DMS114 treated with DMSO at 0.1 percent for 48 hours (cell line): ENCODE measurements at regions not wholly inside any gene's neighbourhood (a gene's known extent, or its start where the extent isn't known, plus 50 kb on each side); places are given as distances from the start of the nearest gene placed in this dataset.

Experiments
- DNase-seq: peaks from one replicate; lab custom pipeline; 2025; ENCODE audit not compliant: unreplicated experiment; lab: John Stamatoyannopoulos, UW

DNA sequence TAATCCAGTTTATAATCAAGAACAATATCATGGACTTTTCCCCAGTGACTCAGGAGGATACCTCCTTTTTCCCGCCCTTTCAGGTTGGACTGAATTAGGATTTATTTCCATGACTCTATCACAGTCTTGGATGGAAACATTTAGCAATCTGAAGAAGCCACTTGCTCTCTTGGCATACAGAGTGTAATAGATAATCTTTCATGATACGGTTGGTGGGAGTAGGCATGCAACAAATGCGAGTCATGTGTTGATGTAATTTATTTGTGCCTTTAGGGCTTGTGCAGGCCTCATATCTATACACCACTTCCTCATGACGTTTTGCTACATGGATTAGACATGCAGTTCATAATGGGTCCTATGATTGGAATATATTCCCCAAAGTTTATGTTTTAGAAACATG, 54.2 kb upstream of the MCTP2 start:
- DNase-seq = no peak

DNA sequence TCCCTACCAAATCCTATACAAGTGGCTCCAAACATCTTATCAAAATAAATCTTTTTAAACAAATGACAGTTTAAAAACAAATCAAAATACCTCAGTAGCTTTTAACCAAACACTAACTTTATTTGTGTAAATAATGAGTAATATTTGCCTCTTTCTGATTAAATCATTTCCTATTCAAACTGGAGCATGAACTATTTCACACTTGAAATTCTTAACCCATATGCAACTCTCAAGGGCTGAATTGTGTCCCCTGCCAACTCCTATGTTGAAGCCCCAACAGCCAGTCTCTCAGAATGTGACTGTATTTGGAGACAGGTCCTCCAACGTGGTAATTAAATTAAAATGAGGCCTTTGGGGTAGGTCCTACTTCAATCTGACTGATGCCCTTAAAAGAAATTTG, 55.9 kb upstream of the MCTP2 start:
- no peak for DNase-seq

DNA sequence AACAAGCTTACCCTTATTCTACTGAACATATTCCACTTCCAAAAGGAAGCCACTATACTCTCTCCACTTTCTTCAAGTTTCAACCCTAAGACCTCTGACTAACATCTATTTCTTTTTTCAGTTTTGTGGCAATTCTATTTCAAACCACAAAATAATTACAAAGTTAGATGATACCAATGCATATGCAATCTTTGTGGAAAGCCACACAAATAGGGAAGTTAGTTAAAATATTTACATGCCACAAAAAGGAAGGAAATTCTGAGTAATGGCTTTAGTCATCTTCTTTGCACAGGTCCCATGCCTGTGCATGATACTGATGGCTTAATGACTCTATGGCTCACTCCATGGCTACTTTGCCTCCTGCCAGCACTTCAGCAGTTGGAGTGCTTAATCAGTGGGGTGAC, 57.0 kb upstream of the MCTP2 start:
- no peak for DNase-seq

DNA sequence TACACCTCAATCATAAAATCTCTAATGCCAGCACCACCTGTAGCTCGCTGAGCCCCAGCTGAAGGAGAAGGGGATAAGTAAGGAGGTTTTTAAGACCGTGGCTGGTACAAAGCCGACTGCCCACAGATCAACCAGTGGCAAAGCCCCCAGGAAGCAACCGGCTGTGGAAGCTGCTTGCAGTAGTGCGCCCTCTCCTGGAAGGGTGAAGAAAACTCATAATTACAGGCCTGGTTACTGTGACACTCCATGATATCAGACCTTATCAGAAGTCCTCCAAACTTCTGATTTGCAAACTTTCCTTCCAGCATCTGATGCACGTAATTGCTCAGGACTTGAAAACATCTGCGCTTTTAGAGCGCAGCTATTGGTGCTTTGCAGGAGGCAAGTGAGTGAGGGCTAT, 63.1 kb upstream of the MCTP2 start:
- no peak for DNase-seq

DNA sequence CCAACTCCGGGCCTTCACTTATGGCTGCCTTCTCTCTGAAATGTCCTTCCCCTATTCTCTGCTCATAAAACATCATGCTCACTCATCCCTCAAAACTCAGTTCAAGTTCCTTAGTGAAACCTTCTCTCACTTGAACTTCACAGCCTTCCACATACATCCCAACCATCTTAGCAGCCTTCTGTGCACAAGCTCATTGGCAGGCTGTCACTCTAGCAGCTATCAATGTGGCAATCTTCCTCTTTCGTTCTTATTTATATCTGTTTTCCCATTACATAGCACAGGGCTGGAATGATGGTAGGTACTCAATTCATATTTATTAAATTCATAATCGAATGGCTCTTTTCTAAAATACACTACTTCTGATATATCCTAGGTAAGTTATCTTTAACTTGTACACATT, 66.4 kb upstream of the MCTP2 start:
- no peak for DNase-seq

DNA sequence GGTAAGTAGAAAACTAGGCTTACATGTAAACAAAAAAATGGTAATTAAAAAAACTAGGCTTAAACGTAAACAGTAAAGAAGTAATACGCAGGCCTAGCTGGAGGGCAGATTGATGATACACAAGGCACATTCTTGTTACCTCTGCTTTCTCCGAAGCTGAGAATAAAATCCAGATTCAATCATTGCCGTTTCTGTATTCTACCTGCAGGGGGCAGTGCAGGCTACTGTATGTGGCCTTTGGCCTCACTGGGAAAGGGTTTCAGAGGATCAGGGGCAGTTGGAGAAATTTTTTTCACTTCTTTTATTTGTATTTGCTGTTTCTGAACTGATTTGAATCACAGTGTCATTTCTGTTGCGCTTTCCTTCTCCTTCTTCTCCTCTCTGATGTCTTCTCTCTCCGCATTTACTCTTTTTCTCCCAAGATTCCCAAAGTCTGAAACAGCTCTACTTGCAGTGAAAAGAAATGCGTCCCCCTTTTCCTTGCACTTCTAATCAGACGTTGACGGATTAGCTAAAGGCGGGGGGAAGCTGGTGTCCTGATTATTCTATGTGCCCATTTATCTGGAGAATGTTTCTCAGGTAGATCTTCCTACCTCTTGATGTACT, 67.1 kb upstream of the MCTP2 start:
- DNase-seq = peak; percentile 54

DNA sequence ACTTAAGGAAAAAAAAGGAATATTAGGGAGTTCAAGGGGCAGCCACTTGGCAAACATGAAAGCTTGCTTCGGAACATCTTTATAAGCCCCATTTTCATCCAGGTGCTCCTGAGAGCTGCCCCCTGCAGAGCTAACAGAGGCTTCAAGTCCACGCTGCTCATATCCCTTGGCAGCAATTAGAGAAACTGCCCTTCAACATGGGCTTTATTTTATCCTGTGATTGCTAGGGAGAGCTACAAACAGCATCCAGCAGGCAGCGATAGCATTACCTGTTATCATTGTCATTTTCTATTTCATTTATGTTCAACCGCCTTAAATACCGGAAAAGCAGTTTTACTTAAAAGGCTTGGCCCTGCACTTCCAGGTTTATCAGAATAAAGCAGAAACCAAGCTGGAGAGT, 68.4 kb upstream of the MCTP2 start:
- no peak for DNase-seq

DNA sequence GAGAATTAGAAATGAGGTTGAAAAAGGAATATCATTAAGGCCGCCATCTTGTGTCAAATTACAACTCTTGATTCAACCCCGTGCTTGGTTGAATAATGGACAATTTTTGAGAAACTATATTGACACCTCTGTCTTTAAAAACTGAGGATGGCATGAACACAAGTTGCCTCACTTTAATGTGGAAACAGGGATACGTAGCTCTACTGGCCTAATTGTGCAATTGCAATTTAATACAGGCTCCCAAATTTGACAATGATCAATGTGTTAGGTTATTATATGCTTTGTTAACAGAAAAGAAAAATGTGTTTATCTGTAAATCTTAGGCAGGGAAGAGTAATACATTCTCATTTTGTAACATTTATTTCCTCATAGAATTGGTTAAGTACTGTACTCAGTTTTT, 77.1 kb upstream of the MCTP2 start:
- DNase-seq = no peak

DNA sequence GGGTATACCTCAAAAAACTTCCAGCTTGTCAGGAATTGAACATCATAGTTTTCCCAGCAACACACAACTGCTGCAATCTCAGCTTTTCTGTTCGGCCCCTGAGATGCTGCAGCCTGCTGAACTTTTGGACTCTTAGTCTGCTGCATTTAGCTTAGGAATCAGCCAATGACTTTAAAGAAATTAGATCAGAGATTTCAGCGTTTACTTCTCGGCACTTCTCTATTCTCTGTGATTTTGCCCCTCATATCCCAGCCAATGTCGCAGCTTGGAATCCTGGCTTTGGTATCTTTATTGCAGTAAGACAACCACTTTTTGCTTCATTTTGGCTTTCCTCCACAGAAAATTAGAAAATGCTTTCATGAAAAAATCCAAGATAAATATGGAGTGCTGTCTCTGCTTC, 86.3 kb upstream of the MCTP2 start:
- no peak for DNase-seq

DNA sequence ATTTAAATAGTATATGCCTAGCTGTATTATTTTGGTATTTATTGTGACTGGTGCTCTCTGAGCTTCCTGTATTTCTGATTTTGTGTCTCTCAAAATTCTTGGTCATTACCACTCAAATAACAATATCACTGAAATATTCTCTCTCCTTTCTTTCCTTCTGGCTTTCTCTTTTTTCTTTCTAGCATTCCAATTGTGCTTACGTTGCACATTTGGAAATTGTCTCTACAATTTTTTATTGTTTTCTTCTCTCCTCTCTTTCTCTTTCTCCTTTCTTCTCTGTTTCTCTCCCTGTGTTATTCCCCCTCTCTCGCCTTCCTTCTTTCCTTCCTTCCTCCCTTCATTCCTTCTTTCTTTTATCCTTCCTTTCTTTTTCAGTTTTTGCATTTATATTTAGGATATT, 89.6 kb upstream of the MCTP2 start:
- DNase-seq = no peak

DNA sequence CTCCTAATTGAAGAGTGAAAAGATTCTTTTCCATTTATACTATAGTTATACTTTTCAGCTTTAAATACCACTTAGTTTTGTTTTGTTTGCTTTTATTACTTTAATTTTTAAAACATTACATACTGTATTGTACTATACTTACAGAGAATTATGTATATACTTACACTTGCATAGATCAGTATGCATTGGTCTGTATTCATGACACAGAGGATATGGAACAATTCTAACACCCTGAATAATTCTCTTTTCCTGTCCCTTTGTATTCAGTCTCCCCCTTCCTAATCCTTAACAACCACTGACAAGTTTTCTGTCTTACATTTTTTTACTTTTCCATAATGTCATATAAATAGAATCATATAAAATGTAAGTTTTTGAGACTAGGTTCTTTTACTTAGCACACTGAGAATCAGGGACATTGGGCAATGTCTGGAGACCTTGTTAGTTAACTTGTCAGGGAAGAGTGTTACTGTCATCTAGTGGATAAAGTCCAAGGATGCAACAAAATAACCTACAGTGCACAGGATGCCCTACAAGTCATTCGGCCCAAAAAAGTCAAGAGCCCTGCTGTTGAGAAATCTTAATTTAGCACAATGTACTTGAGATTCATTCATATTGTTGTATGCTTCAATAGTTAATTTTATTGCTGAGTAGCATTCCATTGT, 95.7 kb upstream of the MCTP2 start:
- DNase-seq = no peak

DNA sequence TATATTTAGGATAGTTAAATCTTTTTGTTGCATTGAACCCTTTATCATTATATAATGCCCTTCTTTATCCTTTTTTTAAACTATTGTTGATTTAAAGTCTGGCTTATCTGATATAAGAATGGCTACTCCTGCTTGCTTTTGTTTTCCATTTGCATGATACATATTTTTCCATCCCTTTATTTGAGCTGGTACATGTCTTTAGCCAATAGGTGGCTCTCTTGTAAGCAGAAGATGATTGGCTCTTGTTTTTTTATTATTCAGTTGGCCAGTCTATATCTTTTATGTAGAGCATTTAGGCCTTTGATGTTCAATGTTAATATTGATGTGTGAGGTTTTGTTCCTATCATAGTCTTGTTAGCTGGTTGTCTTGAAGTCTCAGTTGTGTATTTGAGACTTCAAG, 99.5 kb upstream of the MCTP2 start:
- no peak for DNase-seq

DNA sequence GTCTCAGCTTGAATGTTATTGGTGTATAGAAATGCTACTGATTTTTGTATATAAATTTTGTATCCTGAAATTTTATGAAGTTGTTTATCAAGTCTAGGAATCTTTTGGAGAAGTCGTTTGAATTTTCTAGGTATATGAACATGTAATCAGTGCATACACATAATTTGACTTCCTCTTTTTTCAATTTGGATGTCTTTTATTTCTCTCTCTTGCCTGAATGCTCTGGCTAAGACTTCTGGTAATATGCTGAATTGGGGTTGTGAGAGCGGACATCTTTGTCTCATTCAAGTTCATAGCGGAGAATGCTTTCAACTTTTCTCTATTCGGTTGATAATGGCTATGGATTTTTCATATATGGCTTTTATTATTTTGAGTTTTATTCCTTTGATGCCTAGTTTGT, 100.9 kb upstream of the MCTP2 start:
- no peak for DNase-seq

DNA sequence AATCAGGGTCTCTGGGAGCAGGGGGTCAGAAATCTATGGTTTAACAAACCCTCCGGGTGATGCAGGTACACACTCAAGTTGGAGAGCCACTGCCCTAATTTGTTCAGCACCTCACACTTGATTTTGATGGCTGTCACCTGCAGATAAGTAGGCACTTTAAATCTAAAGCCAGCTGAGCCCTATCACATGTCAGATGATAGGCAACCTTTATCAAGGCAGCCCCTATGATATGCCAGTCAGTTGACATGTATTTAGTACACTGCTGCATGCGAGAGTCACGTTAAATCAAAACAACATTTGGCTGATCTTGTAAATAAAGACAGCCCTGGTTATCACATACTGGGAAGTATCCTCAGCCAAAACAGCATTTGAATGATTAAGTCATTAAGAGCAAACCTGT, 104.4 kb upstream of the MCTP2 start:
- no peak for DNase-seq

DNA sequence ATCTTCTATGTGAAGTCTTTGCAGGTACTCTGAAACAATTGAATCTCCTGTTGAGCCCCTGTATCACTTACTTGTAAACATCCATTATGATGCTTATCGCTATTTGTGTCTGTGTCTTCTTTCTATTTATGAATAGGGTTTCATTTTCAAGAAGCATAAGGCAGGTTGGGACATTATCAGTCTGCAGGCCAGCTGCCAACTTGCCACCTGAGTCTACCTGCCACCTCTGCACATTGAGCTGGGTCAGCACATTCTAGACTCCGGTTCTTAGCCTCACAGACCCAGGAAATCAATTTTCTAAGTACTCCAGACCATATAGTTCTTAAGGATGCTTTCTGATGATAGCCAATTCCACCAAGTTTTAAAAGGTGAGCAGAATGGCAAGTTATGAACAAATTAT, 105.7 kb upstream of the MCTP2 start:
- DNase-seq = no peak

DNA sequence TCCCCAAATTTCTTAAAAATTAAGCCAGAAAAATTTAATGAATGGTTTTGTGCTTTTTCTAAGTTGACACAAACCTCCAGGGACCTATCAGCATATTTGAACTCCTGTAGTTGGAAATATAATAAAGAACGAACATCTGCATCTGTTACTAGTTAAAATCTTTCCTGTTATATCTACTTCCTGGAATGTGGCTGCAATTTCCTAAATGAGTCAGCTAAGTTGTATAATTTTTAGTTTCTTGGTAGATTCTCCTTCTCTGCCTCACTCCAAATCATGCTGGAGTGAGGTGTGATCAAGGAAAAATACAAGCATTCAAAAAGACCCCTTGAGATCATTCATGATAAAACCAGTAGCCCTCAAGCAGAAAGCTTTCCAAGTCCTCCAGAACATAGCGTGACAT, 106.2 kb upstream of the MCTP2 start:
- no peak for DNase-seq

DNA sequence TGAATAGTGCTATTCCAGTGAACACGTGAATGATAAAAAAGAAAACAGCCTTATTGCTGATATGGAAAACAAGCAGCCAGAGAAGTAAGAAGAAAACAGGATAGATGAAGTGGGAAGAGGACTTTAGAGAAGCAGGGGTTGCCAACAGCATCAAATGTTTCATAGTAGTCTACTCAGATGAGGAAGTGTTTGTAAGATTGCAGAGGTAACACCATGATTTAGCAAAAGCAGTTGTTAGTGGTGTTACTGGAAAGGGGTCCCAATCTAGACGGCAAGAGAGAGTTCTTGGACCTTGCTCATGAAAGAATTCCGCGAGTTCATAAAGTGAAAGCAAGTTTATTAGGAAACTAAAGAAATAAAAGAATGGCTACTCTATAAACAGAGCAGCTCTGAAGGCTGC, 108.8 kb upstream of the MCTP2 start:
- DNase-seq = no peak

DNA sequence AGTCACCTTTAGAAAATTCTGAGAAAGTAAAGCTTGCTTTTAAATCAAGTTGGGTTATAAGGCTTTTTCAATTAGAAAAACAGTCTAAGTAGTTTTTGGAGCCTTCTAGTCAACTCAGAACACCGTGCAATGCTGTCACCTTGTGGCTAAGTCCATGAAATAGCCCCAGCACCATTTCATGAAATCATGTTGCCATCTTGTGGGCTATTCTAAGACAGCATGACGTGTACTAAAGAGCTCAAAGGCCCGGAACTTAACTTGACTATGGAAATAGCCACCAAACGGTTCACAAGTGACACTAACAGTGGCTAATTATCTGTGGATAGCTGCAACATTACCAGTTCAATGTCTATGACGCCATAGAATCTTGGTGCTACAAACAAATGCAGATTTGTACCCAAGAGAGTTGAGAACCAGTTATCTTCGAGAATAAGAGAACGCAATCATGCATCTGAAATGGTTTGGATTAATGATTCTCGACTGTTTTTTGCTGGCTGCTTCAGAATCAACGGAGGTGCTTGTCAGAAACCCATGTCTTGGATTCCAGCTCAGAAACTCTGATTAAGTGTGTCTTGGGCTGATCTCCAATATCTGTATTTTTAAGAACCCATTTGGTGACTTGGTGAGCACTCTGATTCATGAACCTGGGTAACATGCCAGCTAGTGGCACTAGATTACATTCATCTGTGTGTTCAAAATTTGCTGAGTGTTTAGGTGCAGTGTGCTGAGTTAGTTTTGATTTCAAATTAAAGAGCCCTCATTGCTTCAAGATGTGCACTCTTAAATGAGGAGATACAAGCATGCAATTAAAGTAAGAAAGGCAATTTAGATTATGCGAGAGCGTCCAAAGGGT, 111.2 kb upstream of the MCTP2 start:
- DNase-seq = peak; percentile 95

DNA sequence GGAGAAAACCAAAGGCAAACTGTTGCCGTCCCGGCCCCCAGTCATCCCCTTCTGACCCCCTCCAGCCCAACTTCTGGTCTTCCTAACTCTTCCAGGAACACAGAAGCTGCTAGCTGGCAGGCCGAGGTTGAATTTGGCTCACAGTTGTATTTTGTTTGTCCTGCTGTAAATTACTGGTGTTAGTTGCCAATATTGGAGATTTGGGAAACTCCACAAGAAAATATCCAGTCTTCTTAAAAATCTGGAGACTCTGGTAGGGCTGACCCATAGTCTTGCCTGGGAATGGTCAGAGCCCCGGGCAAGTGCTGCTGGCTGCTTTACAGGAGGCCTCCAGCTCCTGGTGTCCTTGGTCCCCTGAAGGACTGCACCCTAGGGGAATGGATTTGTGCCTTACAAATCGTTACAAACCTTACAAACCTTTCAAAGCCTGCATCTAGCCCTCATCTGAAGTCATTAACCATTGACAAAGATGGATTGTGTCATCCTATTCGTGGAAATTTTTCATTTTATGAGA, 112.0 kb upstream of the MCTP2 start:
- DNase-seq = no peak

DNA sequence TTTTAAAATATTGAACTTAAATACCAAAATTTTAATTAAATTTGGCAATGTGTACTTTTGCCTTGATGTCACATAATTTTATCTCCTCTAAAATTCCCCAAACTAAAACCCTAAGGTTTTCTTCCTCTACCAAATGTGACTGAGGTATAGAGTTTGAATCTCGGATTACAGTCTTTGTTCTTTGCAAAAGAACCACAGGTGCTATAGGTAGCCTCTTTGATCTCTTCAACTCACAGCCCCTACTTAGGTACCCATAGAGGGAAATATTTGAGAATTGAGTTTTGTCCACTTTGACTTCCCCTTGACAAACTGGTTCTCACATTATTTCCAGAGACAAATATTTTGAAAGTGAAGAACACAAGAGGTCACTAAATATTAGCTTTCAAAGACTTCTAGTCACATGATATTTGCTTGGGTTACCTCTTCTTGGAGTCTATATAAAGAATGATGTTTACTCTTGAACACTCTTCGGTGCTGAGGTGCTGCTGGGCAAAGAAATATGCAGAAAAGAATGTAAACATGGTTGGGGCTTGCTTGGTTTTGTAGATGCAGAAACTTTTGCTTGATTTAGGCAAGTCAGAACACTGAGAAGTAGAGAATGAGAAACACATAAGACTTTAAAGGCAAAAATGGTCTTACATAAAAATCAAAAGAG, 120.8 kb upstream of the MCTP2 start:
- DNase-seq = no peak

DNA sequence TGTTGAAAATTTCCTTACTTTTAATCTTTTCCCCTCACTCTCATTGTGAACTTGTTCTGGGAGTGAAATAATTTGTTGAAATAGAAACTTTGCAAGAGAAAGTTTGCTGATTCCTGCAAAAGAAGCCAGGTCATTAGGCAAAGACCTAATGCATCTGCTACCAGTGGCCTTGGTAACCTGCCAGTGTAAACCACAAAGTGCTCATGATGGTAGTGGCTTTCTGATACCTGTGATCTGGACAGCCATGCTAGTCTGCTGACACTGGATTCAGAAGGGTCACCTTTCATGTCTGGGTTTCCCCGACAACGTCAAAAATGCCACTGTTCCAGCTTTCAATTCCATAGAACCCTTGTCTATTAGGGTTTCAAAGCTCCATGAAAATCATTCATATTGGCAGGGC, 123.7 kb upstream of the MCTP2 start:
- no peak for DNase-seq

DNA sequence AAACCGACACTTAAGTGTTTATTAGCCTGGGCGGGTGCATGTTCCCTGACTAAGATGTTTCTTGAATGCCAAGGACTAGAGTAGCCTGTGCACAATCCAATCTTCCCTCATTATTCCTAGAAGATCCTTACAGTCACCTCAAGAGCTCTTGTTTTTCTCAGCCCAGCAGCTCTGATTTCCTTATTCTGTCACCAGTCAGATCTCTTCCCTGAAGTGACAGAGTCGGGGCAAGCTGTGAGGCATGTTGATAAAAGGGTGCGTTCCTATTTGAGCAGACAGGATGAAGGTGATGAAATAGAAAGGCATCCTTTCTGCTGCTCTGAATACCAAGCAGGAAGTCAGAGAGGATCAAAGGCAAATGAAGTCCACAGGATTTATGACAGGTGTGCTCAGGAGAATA, 125.6 kb upstream of the MCTP2 start:
- DNase-seq = no peak
